Lung (tissue), 11 donors: ENCODE measurements at regions not wholly inside any gene's neighbourhood (a gene's known extent, or its start where the extent isn't known, plus 50 kb on each side); places are given as distances from the start of the nearest gene placed in this dataset.

Source experiments
- ATAC-seq: fragments of 200-7000 bp; cut with Tn5 transposase; one replicate; pipeline ENCODE4 v1.9.1; 2020; ENCODE audit warnings: moderate number of reproducible peaks; ENCODE audit not compliant: insufficient read depth, low FRiP score
- DNase-seq, 3 donors: peaks; one replicate each; pipeline ENCODE4 v3.0.0-alpha.2; 2013 to 2017
- H3K27ac ChIP-seq, 2 donors: one replicate each; pipeline ENCODE4 v1.5.1; 2013; ENCODE audit warnings: mild to moderate bottlenecking in 2 of 2, moderate library complexity in 2 of 2, control low read depth in 1 of 2, inconsistent platforms in 1 of 2, low read depth in 1 of 2, low read length in 1 of 2
- H3K27me3 ChIP-seq, 3 donors: one replicate each; pipeline ENCODE4 v1.5.1; 2013; ENCODE audit warnings: low read length in 2 of 3; ENCODE audit not compliant: control insufficient read depth in 3 of 3, insufficient read depth in 3 of 3
- H3K36me3 ChIP-seq, 4 donors: one replicate each; pipeline ENCODE4 v1.5.1; 2013; ENCODE audit warnings: low read length in 4 of 4, mild to moderate bottlenecking in 1 of 4, moderate library complexity in 1 of 4; ENCODE audit not compliant: control insufficient read depth in 4 of 4, insufficient read depth in 4 of 4
- H3K4me1 ChIP-seq, 5 donors: one replicate each; pipeline ENCODE4 v1.5.1; 2013; ENCODE audit warnings: low read length in 5 of 5, mild to moderate bottlenecking in 2 of 5, moderate library complexity in 1 of 5; ENCODE audit not compliant: control insufficient read depth in 5 of 5, insufficient read depth in 5 of 5
- H3K4me3 ChIP-seq: one replicate; pipeline ENCODE4 v1.5.1; 2013; ENCODE audit warnings: mild to moderate bottlenecking, control low read depth, moderate library complexity
- H3K9ac ChIP-seq, 2 donors: one replicate each; pipeline ENCODE4 v1.5.1; 2013; ENCODE audit warnings: low read length in 2 of 2, control low read depth in 1 of 2; ENCODE audit not compliant: insufficient read depth in 1 of 2
- H3K9me3 ChIP-seq, 4 donors: one replicate each; pipeline ENCODE4 v1.5.1; 2013; ENCODE audit warnings: low read length in 3 of 4, mild to moderate bottlenecking in 1 of 4, moderate library complexity in 1 of 4; ENCODE audit not compliant: control insufficient read depth in 4 of 4, insufficient read depth in 3 of 4
- WGBS, 2 donors: extraction: QIAGEN DNeasy Blood & Tissue Kit; methylation state at CpG; one replicate each; pipeline ENCODE4 v1.1.7; 2013; 5-methylcytosine and 5-hydroxymethylcytosine counted together
- TF ChIP-seq, protein P1 (sequence below): IDR thresholded peaks from 2 replicates; pipeline ENCODE4 v1.5.1; 2012; ENCODE audit warnings: mild to moderate bottlenecking; ENCODE audit errors: control extremely low read depth, extremely low read depth
- donor health status: control.
- donor health status: control.
- donor health status: Bipolar disorder and iron deficiency.
- donor health status: healthy.
- donor health status: DM: yes; HTN: yes; CAD: no.

GRCh38 chr16:64773184-64773583, 348.7 kb downstream of the CDH11 start:
- DNase-seq (no peak), ATAC-seq (no peak)
- Histone ChIP-seq H3K9me3 (no peaks in the 10 kb centered on the region), H3K36me3 (no peaks in the 10 kb centered on the region), H3K9ac (no peak overlapping the region), H3K4me1 (no peaks in the 10 kb centered on the region), H3K27me3 (no peaks in the 10 kb centered on the region), H3K4me3 (no peak overlapping the region), H3K27ac (no peak overlapping the region)
- TF ChIP-seq, protein P1, sequence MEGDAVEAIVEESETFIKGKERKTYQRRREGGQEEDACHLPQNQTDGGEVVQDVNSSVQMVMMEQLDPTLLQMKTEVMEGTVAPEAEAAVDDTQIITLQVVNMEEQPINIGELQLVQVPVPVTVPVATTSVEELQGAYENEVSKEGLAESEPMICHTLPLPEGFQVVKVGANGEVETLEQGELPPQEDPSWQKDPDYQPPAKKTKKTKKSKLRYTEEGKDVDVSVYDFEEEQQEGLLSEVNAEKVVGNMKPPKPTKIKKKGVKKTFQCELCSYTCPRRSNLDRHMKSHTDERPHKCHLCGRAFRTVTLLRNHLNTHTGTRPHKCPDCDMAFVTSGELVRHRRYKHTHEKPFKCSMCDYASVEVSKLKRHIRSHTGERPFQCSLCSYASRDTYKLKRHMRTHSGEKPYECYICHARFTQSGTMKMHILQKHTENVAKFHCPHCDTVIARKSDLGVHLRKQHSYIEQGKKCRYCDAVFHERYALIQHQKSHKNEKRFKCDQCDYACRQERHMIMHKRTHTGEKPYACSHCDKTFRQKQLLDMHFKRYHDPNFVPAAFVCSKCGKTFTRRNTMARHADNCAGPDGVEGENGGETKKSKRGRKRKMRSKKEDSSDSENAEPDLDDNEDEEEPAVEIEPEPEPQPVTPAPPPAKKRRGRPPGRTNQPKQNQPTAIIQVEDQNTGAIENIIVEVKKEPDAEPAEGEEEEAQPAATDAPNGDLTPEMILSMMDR = no peak
- 70 to 82% methylated on average over 3 of the region's 3 CpGs for WGBS, 2 donors

GRCh38 chr16:64771273-64771672, 350.6 kb downstream of the CDH11 start:
- no peak for DNase-seq
- Histone ChIP-seq H3K27ac (no peak overlapping the region), H3K27me3 (no peaks in the 10 kb centered on the region), H3K36me3 (no peaks in the 10 kb centered on the region), H3K9ac (no peak overlapping the region), H3K4me3 (no peak overlapping the region), H3K4me1 (no peaks in the 10 kb centered on the region), H3K9me3 (no peaks in the 10 kb centered on the region)
- WGBS, 2 donors = 94% methylated on average over 13 of the region's 13 CpGs
- TF ChIP-seq, protein P1 = no peak
- no peak for ATAC-seq

DNA sequence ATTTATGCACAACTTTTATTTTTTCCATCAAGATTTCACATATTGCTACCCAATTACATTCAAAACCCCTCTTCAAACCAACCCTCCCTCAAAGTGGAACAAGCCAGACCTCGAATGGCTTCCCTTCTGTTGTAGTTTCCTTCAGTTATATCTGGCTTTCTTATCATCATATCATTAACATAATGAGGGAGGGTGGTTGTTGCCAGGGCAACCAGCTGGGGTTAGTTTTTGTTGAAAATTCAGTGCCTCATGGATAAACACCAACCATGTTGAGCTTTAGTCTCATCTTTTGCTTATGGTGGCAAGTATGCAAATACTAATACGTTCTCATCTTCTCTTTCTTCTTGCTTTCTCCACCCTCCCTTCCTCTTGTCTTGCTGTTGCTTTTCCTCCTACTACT, 359.7 kb downstream of the CDH11 start:
- Histone ChIP-seq H3K9me3 (no peaks in the 10 kb centered on the region), H3K36me3 (no peaks in the 10 kb centered on the region), H3K9ac (no peak overlapping the region), H3K4me3 (no peak overlapping the region), H3K27me3 (no peaks in the 10 kb centered on the region), H3K27ac (no peak overlapping the region), H3K4me1 (no peaks in the 10 kb centered on the region)
- ATAC-seq (no peak), DNase-seq (peak; percentile 16 to 23 (median 18))
- 70 to 72% methylated on average over 2 of the region's 2 CpGs for WGBS, 2 donors
- TF ChIP-seq, protein P1 = no peak

DNA sequence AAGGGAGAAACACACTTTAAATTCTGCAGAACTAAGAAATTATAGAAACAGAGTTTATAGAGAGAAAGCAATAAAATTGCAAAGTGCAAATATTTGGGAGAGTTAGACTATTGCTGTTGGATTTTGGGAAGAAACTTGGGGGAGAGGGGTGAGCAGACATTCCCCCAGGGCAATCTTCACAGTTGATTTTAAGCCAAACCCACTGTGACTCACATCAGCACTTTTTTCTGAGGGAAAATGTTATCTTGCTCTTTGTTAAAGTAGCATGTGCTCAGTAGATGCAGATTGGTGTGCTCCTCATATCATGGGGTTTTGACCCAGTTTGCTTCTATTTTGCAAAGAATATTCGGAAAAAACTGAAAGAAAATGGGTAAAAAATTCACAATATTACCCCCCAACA, 367.6 kb downstream of the CDH11 start:
- 80 to 82% methylated on average over 1 of the region's 1 CpG for WGBS, 2 donors
- Histone ChIP-seq H3K27me3 (no peaks in the 10 kb centered on the region), H3K9me3 (no peaks in the 10 kb centered on the region), H3K9ac (no peak overlapping the region), H3K4me3 (no peak overlapping the region), H3K36me3 (no peaks in the 10 kb centered on the region), H3K27ac (no peak overlapping the region), H3K4me1 (no peaks in the 10 kb centered on the region)
- TF ChIP-seq, protein P1 = no peak
- DNase-seq (no peak), ATAC-seq (no peak)
